ENCODE measurements at regions not wholly inside any gene's neighbourhood (a gene's known extent, or its start where the extent isn't known, plus 50 kb on each side); places are given as distances from the start of the nearest gene placed in this dataset.
A peak's percentile ranks its signal among the peaks of the same experiment; 100 is the strongest.

DNA sequence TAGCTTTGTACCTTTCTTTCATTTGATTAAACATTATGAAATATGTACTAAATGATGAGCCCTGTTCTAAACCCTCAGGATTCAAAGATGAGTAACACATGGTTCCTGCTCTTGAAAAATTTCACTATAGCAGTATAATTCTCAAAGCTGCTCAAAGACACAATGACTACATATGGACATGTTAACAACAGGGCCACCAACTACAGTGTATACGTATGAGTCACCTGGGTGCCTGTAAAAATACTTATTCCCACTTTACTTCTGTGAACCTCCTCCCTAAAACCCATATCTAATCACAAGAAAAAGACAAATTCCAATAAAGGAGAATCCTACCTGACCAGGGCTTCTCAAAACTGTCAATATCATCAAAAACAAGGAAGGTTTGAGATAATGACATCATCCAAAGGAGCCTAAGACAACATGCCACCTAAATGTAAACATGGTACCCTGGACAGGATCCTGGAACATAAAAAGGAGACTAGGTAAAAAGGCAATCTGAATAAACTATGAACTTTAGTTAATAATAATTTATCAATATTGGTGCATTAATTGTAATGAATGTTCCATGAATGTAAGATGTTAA is 84.7 kb downstream of the FAM161A start:
- intact Hi-C loops (cut with DNase I), result loop anchor here in 2 of 10 donors (10.0 kb wide), 2 partner anchors 74 to 234 kb away; partner anchors contain the start of gene XPO1 (in 1 of the 2)
- no peaks in the 10 kb centered on the region for H3K27me3 ChIP-seq
- DNase-seq (no peak), ATAC-seq (no peak)
- peaks cover 0 to 16% (median 5%) of the 10 kb centered on the region in 9 donors for H3K4me1 ChIP-seq
- H3K27ac ChIP-seq, result no peak overlapping the region
- WGBS, 2 donors, result 77 to 85% methylated on average over 1 of the region's 1 CpG
- H3K36me3 ChIP-seq, result no peaks in the 10 kb centered on the region
- H3K4me3 ChIP-seq, result no peak overlapping the region
- TF ChIP-seq, protein P1, sequence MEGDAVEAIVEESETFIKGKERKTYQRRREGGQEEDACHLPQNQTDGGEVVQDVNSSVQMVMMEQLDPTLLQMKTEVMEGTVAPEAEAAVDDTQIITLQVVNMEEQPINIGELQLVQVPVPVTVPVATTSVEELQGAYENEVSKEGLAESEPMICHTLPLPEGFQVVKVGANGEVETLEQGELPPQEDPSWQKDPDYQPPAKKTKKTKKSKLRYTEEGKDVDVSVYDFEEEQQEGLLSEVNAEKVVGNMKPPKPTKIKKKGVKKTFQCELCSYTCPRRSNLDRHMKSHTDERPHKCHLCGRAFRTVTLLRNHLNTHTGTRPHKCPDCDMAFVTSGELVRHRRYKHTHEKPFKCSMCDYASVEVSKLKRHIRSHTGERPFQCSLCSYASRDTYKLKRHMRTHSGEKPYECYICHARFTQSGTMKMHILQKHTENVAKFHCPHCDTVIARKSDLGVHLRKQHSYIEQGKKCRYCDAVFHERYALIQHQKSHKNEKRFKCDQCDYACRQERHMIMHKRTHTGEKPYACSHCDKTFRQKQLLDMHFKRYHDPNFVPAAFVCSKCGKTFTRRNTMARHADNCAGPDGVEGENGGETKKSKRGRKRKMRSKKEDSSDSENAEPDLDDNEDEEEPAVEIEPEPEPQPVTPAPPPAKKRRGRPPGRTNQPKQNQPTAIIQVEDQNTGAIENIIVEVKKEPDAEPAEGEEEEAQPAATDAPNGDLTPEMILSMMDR (IDR thresholded peaks at IDR 0.05), result no peak
- H3K9me3 ChIP-seq, result peaks cover 0 to 15% (median 0%) of the 10 kb centered on the region in 11 donors

- H3K4me3 ChIP-seq, result peak overlapping the region; percentile 40 to 86 (median 64)
- ATAC-seq (peak; percentile 99 to 100 (median 100)), DNase-seq (peak; percentile 97 to 98)
- intact Hi-C loops (cut with DNase I), result loop anchor here in 9 of 10 donors (1.0 to 10.0 kb wide), 12 partner anchors 55 to 292 kb away; partner anchors contain the start of genes XPO1 (in 6 of the 9) and USP34 (in 1 of the 9)
- H3K27me3 ChIP-seq, result no peaks in the 10 kb centered on the region
- no peaks in the 10 kb centered on the region for H3K36me3 ChIP-seq
- TF ChIP-seq, protein P1 (IDR thresholded peaks at IDR 0.05), result no peak
- peaks cover 0 to 15% (median 0%) of the 10 kb centered on the region in 11 donors for H3K9me3 ChIP-seq
- WGBS, 2 donors, result 1% methylated on average over 70 of the region's 70 CpGs
- peak overlapping the region; percentile 88 to 99 (median 97) for H3K27ac ChIP-seq
- peaks cover 0 to 14% (median 7%) of the 10 kb centered on the region in 9 donors for H3K4me1 ChIP-seq
Observed at GRCh38 chr2:61764035-61764800, 89.6 kb downstream of the FAM161A start.

- TF ChIP-seq, protein P1 (IDR thresholded peaks at IDR 0.05), result peak in 5 of 9 donors; percentile 26 to 55 (median 51)
- no peaks in the 10 kb centered on the region for H3K36me3 ChIP-seq
- DNase-seq (peak; percentile 82 to 86), ATAC-seq (peak; percentile 70 to 92 (median 88))
- H3K27ac ChIP-seq, result peak overlapping the region; percentile 88 to 99 (median 97)
- peaks cover 0 to 15% (median 0%) of the 10 kb centered on the region in 11 donors for H3K9me3 ChIP-seq
- no peaks in the 10 kb centered on the region for H3K27me3 ChIP-seq
- H3K4me3 ChIP-seq, result peak overlapping the region; percentile 40 to 86 (median 64)
- intact Hi-C loops (cut with DNase I), result loop anchor here in 9 of 10 donors (1.0 to 10.0 kb wide), 12 partner anchors 55 to 291 kb away; partner anchors contain the start of genes XPO1 (in 6 of the 9) and USP34 (in 1 of the 9)
- peaks cover 0 to 14% (median 7%) of the 10 kb centered on the region in 9 donors for H3K4me1 ChIP-seq
- 0 to 1% methylated on average over 23 of the region's 23 CpGs for WGBS, 2 donors
Observed at GRCh38 chr2:61763605-61764034, 90.2 kb downstream of the FAM161A start.

- 95% methylated on average over 8 of the region's 8 CpGs for WGBS, 2 donors
- intact Hi-C loops (cut with DNase I), result loop anchor here in 7 of 10 donors (5.0 to 10.0 kb wide), 6 partner anchors 67 to 290 kb away; partner anchors contain the start of genes XPO1 (in 4 of the 7) and USP34 (in 1 of the 7)
- Histone ChIP-seq H3K4me3 (no peak overlapping the region), H3K27ac (no peak overlapping the region), H3K36me3 (no peaks in the 10 kb centered on the region), H3K4me1 (peaks cover 0 to 14% (median 7%) of the 10 kb centered on the region in 9 donors), H3K9me3 (peaks cover 0 to 15% (median 0%) of the 10 kb centered on the region in 11 donors), H3K27me3 (no peaks in the 10 kb centered on the region)
- TF ChIP-seq, protein P1 (IDR thresholded peaks at IDR 0.05), result no peak
- DNase-seq (no peak), ATAC-seq (no peak)
Observed at GRCh38 chr2:61762292-61762691, 91.6 kb downstream of the FAM161A start.

Data from heart right ventricle (tissue), 16 donors.